Fibroblast of skin of abdomen (primary cell): ENCODE measurements at regions not wholly inside any gene's neighbourhood (a gene's known extent, or its start where the extent isn't known, plus 50 kb on each side); places are given as distances from the start of the nearest gene placed in this dataset.

Experiments
- DNase-seq: peaks from one replicate; pipeline ENCODE4 v3.0.0-alpha.2; 2013

DNA sequence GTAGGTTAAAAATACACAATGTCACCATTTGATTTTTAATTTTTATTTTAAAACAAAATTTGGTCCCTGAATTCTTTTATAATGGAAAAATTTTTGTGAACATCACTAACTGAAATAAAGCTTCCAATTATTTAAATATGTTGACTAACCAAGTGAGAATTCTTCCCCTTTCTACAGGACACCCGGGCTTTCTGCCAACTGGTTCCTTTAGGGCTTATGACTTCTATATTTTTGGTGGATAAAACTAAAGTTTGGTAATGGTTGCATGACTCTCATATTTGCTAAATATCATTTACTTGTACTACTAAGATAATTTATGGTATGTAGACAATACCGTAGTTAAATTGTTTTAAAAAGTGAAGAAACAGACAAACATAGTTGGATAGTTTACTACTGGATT lies 291.0 kb upstream of the DOK6 start:
- peak; percentile 70 for DNase-seq

DNA sequence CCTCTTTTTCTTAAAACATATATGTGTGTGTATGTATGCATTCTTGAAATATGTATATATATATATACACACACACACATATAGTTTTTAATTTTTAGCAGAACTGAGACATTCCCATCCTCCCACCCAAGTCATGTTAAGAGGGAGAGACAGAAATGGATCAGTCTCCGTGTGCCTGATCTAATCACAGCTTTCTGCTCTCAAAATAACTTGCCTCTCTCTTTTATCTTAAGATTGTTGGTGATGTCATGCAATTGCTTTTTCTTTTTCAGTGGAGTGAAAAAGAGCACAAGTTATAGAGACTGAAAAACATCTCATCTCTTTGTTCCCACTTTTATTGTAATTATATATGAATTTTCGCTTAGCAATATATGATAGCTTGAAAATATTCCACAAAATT lies 279.9 kb upstream of the DOK6 start:
- no peak for DNase-seq

DNA sequence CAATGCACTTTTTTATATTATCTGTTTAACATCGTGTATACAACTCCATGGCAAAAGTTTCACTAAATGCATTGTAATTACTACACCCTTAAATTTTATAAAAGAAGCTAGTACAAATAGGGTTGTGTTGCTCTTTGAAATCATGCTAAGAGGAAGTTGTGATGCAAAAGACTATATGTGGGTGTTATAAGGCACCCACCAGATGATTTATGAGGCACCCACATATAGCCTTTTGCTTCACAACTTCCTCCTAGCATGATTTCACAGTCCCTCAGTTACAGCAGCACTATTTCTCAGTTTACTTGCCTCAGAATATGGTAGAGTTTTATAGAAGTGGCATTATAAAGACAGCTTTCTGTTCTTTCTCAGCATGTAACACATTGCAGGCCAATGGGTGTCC lies 277.3 kb upstream of the DOK6 start:
- no peak for DNase-seq

DNA sequence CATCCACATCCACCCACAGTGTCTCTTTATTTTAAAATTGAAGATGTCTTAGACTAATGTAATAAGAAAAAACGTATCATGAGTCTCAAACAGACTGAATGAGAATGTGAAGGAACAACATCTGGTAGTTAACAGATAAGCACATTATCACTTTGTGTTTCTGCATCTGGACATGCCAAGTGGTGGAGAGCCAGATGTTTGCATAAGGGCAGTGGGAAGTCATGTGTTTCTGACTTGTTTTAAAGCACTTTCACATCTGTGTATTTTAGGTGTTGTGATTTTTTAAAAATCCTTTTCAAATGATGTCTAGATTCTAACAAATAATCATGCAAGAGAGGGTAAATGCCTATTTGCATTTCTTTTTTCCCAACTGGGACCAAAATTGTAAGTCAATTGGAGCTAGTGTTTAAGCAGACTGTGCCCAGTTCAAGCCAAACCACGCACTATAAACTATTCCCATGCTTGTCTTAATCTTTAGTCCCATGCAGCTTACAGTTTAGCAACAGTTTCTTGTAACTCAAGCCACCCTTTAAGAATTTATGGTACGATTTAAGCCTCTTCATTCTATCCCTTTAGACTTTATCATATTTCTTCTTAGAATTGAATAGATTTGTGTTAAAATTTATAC lies 272.7 kb upstream of the DOK6 start:
- DNase-seq, result peak; percentile 27

- DNase-seq, result peak; percentile 9
These were observed 272.1 kb upstream of the DOK6 start for GRCh38 chr18:69128566-69128965.

GRCh38 chr18:69128978-69129377 lies 271.7 kb upstream of the DOK6 start:
- no peak for DNase-seq

DNA sequence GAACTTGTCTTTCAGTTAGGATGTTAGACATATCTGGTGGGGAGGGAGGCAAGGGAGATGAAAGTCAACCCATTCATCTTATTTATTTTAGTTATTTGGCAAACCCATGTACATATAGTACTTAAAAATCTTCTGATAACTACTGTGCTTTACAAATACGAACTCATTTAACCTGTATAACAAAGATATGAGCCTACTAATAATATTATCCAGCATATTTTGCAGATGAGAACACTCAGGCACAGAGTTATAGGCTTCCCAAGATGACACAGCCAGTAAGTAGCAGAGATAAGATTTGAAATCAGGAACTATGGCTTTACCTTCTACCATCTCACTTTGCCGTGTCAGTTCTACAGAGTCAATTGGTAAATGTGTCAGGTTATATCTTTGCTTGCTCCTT lies 262.6 kb upstream of the DOK6 start:
- DNase-seq, result no peak

- DNase-seq, result no peak
These were observed 257.6 kb upstream of the DOK6 start for GRCh38 chr18:69143084-69143483.

DNA sequence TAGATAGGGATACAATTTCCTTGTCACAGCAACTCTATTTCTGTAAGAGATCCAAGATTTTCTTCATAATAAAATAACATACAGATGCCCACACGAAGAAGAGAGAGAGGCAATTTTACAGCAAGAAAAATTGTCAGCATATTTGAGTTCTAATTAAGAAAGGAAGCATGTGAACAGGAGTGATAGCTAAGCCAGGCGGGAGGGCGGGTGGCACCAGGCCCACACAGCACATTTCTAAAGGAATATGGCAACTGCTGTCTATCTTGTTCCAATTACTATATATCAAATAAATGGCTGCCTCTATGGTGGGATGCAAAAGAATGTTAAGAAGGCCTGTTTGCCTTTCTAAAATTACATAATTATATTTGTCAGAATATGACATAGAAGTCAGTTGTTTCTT lies 248.3 kb upstream of the DOK6 start:
- DNase-seq, result no peak

DNA sequence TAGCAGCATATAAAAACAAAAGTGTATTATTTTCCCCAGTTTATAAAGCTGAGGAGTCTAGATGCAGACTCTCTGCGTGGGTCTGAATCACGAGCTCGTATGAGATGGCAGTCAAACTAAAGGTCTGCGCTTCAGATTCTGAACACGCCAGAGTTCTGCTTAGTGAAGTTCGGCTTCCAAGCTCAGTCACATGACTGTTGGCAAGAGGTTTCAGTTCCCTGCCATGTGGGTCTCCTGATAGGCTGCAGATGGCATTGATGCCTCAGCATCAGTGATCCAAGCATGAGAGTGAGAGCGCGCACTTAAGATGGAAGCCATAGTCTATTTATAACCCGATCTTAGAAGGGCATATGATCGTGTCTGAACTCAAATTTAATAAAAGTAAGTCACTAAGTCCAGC lies 242.8 kb upstream of the DOK6 start:
- no peak for DNase-seq

DNA sequence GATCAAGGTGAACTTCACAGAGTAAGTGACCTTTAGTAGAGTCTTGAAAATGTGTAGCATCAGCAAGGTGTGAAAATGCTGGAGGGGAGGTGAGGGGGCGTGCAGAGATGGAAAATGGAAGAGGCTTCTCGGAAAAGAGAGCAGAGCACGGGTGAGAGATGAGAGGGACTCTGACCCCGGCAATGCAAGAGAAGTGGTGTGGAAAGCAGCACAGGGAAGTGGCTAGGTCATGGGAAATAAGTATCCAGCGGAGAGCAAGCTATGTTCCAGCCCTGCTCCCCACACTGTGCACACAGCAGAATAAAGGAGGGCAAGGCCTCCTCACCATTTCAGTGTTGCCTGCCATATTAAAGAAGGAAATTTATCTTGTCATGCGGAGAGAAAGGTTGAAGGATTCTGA lies 241.7 kb upstream of the DOK6 start:
- no peak for DNase-seq

GRCh38 chr18:69161383-69162028 lies 239.2 kb upstream of the DOK6 start:
- peak; percentile 65 for DNase-seq

DNA sequence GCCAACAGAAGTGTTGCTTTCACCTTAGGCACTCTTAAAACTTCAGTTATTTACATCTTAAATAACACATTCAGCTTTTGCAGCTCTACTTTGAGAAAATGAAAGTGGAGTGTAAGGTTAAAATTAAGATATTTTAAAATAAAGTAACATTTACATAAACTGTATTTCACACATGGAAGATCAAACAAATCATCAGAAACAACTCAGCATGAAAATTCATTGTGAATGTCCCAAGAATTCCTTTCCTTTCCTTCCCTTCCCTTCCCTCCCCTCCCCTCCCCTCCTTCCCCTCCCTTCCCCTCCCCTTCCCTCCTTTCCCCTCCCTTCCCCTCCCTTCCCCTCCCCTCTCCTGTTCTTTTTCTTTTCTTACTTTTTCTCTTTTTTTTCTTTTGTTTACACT lies 238.0 kb upstream of the DOK6 start:
- no peak for DNase-seq

- peak; percentile 22 for DNase-seq
These were observed 228.6 kb upstream of the DOK6 start for GRCh38 chr18:69172046-69172445.

GRCh38 chr18:69175681-69176080 lies 225.0 kb upstream of the DOK6 start:
- no peak for DNase-seq

DNA sequence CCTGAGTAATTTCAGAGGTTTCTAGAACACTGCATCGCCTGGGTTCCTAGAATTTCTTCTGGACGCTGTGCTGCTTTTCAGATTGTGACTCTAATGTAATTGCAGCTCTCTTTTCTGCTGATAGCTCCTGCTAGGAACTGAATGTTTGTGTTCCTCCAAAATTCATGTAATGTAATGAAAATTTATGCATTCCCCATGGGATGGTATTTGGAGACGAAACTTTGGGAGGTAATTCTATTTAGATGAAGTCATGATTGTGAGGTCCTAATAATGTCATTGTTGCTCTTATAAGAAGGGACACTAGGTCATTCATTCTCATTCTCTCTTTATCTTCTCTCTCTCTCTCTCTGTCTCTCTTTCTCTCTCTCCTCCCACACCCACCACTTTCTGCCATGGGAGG lies 223.9 kb upstream of the DOK6 start:
- DNase-seq, result no peak

GRCh38 chr18:69177702-69178101 lies 223.0 kb upstream of the DOK6 start:
- no peak for DNase-seq

- no peak for DNase-seq
These were observed 214.5 kb upstream of the DOK6 start for GRCh38 chr18:69186162-69186561.

DNA sequence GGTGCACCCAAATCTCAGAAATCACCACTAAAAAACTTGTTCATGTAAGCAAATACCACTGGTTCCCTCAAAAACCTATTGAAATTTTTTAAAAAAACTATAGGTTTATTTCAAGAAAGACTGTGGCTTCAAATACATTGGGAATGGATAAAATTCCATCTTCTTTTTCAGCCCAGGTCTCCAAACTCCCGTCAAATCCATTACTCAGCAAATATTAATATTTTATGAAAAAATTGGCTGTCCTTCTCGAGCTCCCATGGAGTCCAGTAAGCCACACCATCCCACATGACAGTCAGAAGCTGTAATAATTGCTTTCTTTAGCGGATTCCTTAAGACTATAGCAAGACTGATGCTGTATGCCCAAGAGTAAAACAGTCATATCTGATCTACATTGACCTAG lies 204.4 kb upstream of the DOK6 start:
- no peak for DNase-seq

DNA sequence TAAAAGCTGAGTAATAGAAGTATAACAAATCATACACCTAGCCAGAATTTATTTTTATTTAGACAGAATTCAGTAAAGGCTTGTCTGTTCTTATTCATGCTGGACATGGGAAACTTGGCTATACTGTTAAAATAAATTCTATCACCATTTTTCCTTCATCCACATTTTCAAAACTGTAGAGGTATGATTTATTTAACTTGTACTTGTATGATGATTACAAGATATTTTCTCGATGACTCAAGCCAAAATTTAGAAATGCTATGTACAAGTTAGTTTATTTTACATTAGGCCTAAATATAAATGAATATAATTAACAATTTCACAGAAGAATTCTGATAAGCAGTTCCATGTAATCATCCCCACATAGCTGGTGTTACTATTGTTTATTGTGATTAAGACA lies 194.8 kb upstream of the DOK6 start:
- no peak for DNase-seq

DNA sequence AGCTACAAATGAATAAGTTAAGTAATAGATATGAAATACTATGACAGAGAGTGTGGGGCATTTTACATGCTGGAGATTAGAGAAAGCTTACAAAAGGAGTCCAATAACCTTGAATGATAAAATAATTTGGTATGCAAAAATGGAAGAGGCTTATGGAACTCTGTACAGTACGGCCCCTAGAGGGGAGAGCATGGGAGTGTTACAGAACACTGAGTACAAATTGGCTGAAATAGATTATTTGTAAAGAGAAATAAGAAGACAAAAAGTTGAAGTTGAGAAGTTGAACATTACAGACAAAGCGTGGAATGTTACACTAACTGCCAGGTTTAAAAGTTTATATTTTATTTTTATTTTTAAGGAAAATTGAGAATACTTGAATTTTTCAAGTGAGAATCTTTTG lies 192.1 kb upstream of the DOK6 start:
- no peak for DNase-seq

GRCh38 chr18:69209761-69210160 lies 190.9 kb upstream of the DOK6 start:
- DNase-seq, result no peak

GRCh38 chr18:69213842-69214241 lies 186.8 kb upstream of the DOK6 start:
- no peak for DNase-seq

- no peak for DNase-seq
These were observed 185.5 kb upstream of the DOK6 start for GRCh38 chr18:69215161-69215560.

GRCh38 chr18:69216321-69216720 lies 184.4 kb upstream of the DOK6 start:
- DNase-seq, result no peak
